NB4 (cell line): ENCODE measurements at regions not wholly inside any gene's neighbourhood (a gene's known extent, or its start where the extent isn't known, plus 50 kb on each side); places are given as distances from the start of the nearest gene placed in this dataset.

ENCODE experiments used
- DNase-seq: peaks from one replicate; pipeline ENCODE4 v3.0.0; 2010; ENCODE audit warnings: low read depth
- H3K4me3 ChIP-seq: one replicate; pipeline ENCODE4 v1.5.1; 2011; ENCODE audit warnings: mild to moderate bottlenecking, low read depth, low read length, moderate library complexity
- MYC ChIP-seq: IDR thresholded peaks from 2 replicates; pipeline ENCODE4 v1.6.1; 2011; ENCODE audit warnings: low read depth, low read length
- POLR2A ChIP-seq: IDR thresholded peaks from 2 replicates; pipeline ENCODE4 v1.6.1; 2011; ENCODE audit warnings: mild to moderate bottlenecking; ENCODE audit not compliant: insufficient read length; ENCODE audit errors: extremely low read depth
- TF ChIP-seq, protein P1 (sequence below): IDR thresholded peaks from 2 replicates; pipeline ENCODE4 v1.6.1; 2011; ENCODE audit warnings: low read depth, low read length
- TF ChIP-seq, protein P2 (sequence below): IDR thresholded peaks from one replicate; pipeline ENCODE4 v1.5.1; 2012; ENCODE audit warnings: low read depth, low read length

DNA sequence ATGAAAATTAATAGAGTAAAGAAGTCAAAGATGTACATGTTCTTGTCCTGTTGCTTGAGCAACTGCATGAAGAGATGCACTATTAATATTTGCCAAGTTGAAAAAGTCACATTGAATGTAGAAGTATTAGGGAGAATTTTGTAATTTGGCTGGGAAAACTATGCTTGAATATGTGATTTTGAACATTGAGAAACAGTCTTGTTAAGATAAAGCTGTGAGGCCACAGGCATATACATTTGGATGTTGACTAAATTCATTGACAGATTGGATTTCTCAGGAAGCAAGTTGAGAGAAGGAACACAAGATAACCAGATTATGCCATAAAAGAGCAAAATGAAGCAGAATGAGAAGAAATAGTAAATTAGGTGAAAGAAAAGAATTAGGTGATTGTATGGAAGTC lies 1777.5 kb upstream of the PCDH7 start:
- no peak for DNase-seq
- H3K4me3 ChIP-seq, result no peak overlapping the region
- TF ChIP-seq, protein P1, sequence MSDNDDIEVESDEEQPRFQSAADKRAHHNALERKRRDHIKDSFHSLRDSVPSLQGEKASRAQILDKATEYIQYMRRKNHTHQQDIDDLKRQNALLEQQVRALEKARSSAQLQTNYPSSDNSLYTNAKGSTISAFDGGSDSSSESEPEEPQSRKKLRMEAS, result no peak
- TF ChIP-seq MYC (no peak), POLR2A (no peak)
- TF ChIP-seq, protein P2, sequence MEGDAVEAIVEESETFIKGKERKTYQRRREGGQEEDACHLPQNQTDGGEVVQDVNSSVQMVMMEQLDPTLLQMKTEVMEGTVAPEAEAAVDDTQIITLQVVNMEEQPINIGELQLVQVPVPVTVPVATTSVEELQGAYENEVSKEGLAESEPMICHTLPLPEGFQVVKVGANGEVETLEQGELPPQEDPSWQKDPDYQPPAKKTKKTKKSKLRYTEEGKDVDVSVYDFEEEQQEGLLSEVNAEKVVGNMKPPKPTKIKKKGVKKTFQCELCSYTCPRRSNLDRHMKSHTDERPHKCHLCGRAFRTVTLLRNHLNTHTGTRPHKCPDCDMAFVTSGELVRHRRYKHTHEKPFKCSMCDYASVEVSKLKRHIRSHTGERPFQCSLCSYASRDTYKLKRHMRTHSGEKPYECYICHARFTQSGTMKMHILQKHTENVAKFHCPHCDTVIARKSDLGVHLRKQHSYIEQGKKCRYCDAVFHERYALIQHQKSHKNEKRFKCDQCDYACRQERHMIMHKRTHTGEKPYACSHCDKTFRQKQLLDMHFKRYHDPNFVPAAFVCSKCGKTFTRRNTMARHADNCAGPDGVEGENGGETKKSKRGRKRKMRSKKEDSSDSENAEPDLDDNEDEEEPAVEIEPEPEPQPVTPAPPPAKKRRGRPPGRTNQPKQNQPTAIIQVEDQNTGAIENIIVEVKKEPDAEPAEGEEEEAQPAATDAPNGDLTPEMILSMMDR, result no peak

DNA sequence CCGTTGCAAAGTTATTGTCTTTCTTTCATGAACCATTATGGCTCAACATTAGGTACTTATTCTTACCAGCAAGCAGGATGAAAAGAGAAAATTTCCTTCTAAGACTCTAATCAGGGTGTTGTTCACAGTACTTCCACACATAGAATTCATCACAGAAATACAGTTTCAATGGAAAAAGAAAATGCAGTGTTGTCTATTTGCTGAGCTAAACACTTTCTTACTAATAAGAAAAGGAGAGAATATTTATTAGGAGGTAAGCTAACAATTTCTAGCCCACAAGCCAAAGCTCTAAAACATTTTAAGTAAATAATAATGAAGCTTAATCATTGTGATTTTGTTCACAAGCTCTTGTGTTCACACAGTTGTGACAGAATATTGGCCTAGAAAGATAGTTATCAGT lies 1772.8 kb upstream of the PCDH7 start:
- no peak for DNase-seq
- TF ChIP-seq MYC, result no peak
- TF ChIP-seq, protein P1, result no peak
- TF ChIP-seq, protein P2, result no peak
- no peak for TF ChIP-seq POLR2A
- no peak overlapping the region for H3K4me3 ChIP-seq

DNA sequence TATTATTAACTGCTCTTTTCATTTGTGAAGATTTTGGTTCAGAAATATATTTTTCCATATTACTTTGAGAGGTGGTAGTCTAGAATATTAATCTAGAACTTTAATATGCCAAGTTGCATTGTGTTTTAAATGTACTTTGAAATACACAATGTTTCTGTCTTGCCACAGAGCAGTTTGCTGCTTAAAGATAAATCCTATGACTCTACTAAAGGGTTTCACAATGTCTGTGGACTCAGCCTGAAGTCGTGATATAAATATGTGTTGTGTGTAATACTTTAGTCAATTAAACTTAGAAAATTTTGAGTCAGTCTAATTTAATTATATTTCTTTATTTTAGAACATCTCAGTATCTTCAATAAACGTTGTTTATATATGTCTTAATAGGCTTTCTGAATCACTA lies 1771.7 kb upstream of the PCDH7 start:
- no peak for TF ChIP-seq MYC
- no peak for TF ChIP-seq POLR2A
- TF ChIP-seq, protein P2, result no peak
- TF ChIP-seq, protein P1, result no peak
- H3K4me3 ChIP-seq, result no peak overlapping the region
- DNase-seq, result no peak

DNA sequence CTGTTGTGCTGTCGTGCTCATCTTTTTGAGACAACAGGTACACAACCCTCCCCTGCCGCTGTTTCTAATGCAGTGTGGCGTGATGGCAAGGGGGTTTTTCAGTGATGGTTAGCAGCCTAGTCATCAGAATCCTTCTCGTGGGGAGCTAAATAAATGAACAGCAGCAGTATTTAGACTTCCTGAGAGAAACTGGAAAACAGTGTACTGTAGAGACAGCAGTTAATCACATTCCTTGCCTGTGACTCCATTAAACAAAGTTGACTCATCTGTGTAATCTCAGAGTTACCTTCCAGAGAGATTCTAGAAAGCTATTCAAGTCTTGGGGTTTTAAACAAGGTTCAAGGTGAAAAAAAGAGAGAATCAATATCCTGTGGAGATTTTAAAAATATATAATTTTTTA lies 1753.2 kb upstream of the PCDH7 start:
- TF ChIP-seq, protein P1, result no peak
- TF ChIP-seq MYC, result no peak
- TF ChIP-seq, protein P2, result no peak
- no peak for TF ChIP-seq POLR2A
- no peak for DNase-seq
- H3K4me3 ChIP-seq, result no peak overlapping the region

DNA sequence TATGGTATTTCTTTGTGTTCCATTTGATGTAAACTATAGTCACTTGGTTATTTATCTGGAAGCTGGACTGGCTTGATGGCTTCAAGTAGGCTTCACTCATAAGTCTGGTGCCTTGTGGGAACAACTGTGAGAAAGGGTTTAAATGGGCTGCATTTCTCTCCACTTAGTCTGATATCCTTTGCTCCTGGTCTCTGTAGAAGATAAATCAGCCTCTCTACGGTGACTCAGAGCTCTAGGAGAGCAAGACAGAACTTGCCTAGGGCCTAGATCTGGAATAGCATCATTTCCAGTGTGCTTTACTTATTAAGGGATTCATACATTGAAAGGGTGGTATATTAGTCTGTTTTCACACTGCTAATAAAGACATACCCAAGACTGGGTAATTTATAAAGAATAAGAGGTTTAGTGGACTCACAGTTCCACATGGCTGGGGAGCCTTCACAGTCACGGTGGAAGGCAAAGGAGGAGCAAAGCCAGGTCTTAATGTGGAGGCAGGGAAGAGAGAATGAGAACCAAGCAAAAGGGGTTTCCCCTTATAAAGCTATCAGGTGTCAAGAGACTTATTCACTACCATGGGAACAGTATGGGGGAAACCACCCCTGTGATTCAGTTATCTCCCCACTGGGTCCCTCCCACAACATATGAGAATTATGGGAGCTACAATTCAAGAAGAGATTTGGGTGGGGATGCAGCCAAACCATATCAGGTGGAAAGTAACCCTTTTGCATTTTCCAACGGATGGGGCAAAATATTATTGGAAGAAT lies 1746.4 kb upstream of the PCDH7 start:
- DNase-seq, result no peak
- H3K4me3 ChIP-seq, result no peak overlapping the region
- TF ChIP-seq, protein P1, result no peak
- TF ChIP-seq MYC, result no peak
- TF ChIP-seq, protein P2, result no peak
- TF ChIP-seq POLR2A, result no peak
